Activated naive CD8-positive, alpha-beta T cell treated with anti-CD3 and anti-CD28 coated beads for 36 hours (primary cell): ENCODE measurements at regions not wholly inside any gene's neighbourhood (a gene's known extent, or its start where the extent isn't known, plus 50 kb on each side); places are given as distances from the start of the nearest gene placed in this dataset.
"Not testable (repeated sequence)": the region's sequence is repeated elsewhere in the genome, so short reads cannot be mapped to it uniquely, and the experiment has no call there.

ENCODE experiments used
- DNase-seq: peaks from one replicate; pipeline ENCODE4 v3.0.0; 2021
- H3K27ac Mint-ChIP-seq: one replicate; pipeline ENCODE4 v1.8.0; 2022; ENCODE audit warnings: mild to moderate bottlenecking, moderate library complexity, mixed read lengths
- H3K27me3 Mint-ChIP-seq: one replicate; pipeline ENCODE4 v1.8.0; 2022; ENCODE audit warnings: mild to moderate bottlenecking, mixed read lengths
- H3K36me3 Mint-ChIP-seq: one replicate; pipeline ENCODE4 v1.8.0; 2021; ENCODE audit warnings: mild to moderate bottlenecking, mixed read lengths
- H3K4me1 Mint-ChIP-seq: one replicate; pipeline ENCODE4 v1.8.0; 2021; ENCODE audit warnings: mixed read lengths
- H3K4me3 Mint-ChIP-seq: one replicate; pipeline ENCODE4 v1.8.0; 2022; ENCODE audit warnings: mild to moderate bottlenecking, moderate library complexity, mixed read lengths
- H3K9me3 Mint-ChIP-seq: one replicate; pipeline ENCODE4 v1.8.0; 2022; ENCODE audit warnings: mixed read lengths

- DNase-seq: no peak
- Mint-ChIP-seq H3K9me3 (peaks cover 3% of the 10 kb centered on the region), H3K27me3 (no peaks in the 10 kb centered on the region), H3K36me3 (no peaks in the 10 kb centered on the region), H3K4me3 (no peak overlapping the region), H3K27ac (no peak overlapping the region), H3K4me1 (peaks cover 1% of the 10 kb centered on the region)
Measured at GRCh38 chr2:166765141-166765540, 123.1 kb upstream of the XIRP2 start.

GRCh38 chr2:166764702-166765101 is 123.6 kb upstream of the XIRP2 start:
- peaks cover 3% of the 10 kb centered on the region for H3K9me3 Mint-ChIP-seq
- DNase-seq: no peak
- H3K4me3 Mint-ChIP-seq: no peak overlapping the region
- H3K4me1 Mint-ChIP-seq: peaks cover 1% of the 10 kb centered on the region
- H3K27ac Mint-ChIP-seq: no peak overlapping the region
- H3K27me3 Mint-ChIP-seq: no peaks in the 10 kb centered on the region
- H3K36me3 Mint-ChIP-seq: no peaks in the 10 kb centered on the region

- no peak overlapping the region for H3K4me3 Mint-ChIP-seq
- no peak overlapping the region for H3K27ac Mint-ChIP-seq
- DNase-seq: no peak
- peaks cover 1% of the 10 kb centered on the region for H3K4me1 Mint-ChIP-seq
- H3K27me3 Mint-ChIP-seq: no peaks in the 10 kb centered on the region
- no peaks in the 10 kb centered on the region for H3K36me3 Mint-ChIP-seq
- H3K9me3 Mint-ChIP-seq: no peaks in the 10 kb centered on the region
Measured at GRCh38 chr2:166764216-166764615, 124.1 kb upstream of the XIRP2 start.

- Mint-ChIP-seq H3K9me3 (no peaks in the 10 kb centered on the region), H3K27ac (no peak overlapping the region), H3K36me3 (no peaks in the 10 kb centered on the region), H3K4me1 (peaks cover 1% of the 10 kb centered on the region), H3K4me3 (no peak overlapping the region), H3K27me3 (no peaks in the 10 kb centered on the region)
- DNase-seq: no peak
Measured at GRCh38 chr2:166762746-166763145, 125.5 kb upstream of the XIRP2 start.

- no peak overlapping the region for H3K27ac Mint-ChIP-seq
- no peaks in the 10 kb centered on the region for H3K9me3 Mint-ChIP-seq
- H3K36me3 Mint-ChIP-seq: no peaks in the 10 kb centered on the region
- no peaks in the 10 kb centered on the region for H3K27me3 Mint-ChIP-seq
- H3K4me1 Mint-ChIP-seq: no peaks in the 10 kb centered on the region
- H3K4me3 Mint-ChIP-seq: no peak overlapping the region
- no peak for DNase-seq
Measured at GRCh38 chr2:166758956-166759355, 129.3 kb upstream of the XIRP2 start.

GRCh38 chr2:166750624-166751023 is 137.7 kb upstream of the XIRP2 start:
- Mint-ChIP-seq H3K27ac (no peak overlapping the region), H3K9me3 (peaks cover 6% of the 10 kb centered on the region), H3K27me3 (no peaks in the 10 kb centered on the region), H3K36me3 (no peaks in the 10 kb centered on the region), H3K4me1 (no peaks in the 10 kb centered on the region), H3K4me3 (no peak overlapping the region)
- DNase-seq: no peak

- H3K36me3 Mint-ChIP-seq, H3K4me3 Mint-ChIP-seq, H3K27ac Mint-ChIP-seq, H3K27me3 Mint-ChIP-seq, H3K4me1 Mint-ChIP-seq, DNase-seq: not testable (repeated sequence)
- H3K9me3 Mint-ChIP-seq: peaks cover 33% of the 10 kb centered on the region
Measured at GRCh38 chr2:166744117-166744516, 144.2 kb upstream of the XIRP2 start.

- peaks cover 33% of the 10 kb centered on the region for H3K9me3 Mint-ChIP-seq
- not testable (repeated sequence) for H3K27ac Mint-ChIP-seq, H3K4me3 Mint-ChIP-seq, DNase-seq, H3K4me1 Mint-ChIP-seq, H3K36me3 Mint-ChIP-seq, H3K27me3 Mint-ChIP-seq
Measured at GRCh38 chr2:166743482-166743881, 144.8 kb upstream of the XIRP2 start.

GRCh38 chr2:166727095-166727494 is 161.2 kb upstream of the XIRP2 start:
- Mint-ChIP-seq H3K27me3 (no peaks in the 10 kb centered on the region), H3K36me3 (no peaks in the 10 kb centered on the region), H3K9me3 (peaks cover 2% of the 10 kb centered on the region), H3K4me3 (no peak overlapping the region), H3K27ac (no peak overlapping the region), H3K4me1 (no peaks in the 10 kb centered on the region)
- no peak for DNase-seq

- Mint-ChIP-seq H3K27ac (no peak overlapping the region), H3K36me3 (no peaks in the 10 kb centered on the region), H3K27me3 (no peaks in the 10 kb centered on the region)
Measured at GRCh38 chr2:166725927-166726924, 162.1 kb upstream of the XIRP2 start.

GRCh38 chr2:166716968-166717367 is 171.3 kb upstream of the XIRP2 start:
- no peaks in the 10 kb centered on the region for H3K4me1 Mint-ChIP-seq
- H3K27me3 Mint-ChIP-seq: no peaks in the 10 kb centered on the region

More at GRCh38 chr2:166725927-166726924, 162.1 kb upstream of the XIRP2 start:
- no peaks in the 10 kb centered on the region for H3K4me1 Mint-ChIP-seq
- no peak for DNase-seq
- H3K4me3 Mint-ChIP-seq: no peak overlapping the region
- H3K9me3 Mint-ChIP-seq: peaks cover 2% of the 10 kb centered on the region

GRCh38 chr2:166700079-166700478 is 188.2 kb upstream of the XIRP2 start:
- Mint-ChIP-seq H3K4me1 (no peaks in the 10 kb centered on the region), H3K36me3 (no peaks in the 10 kb centered on the region), H3K27me3 (no peaks in the 10 kb centered on the region), H3K9me3 (no peaks in the 10 kb centered on the region), H3K27ac (no peak overlapping the region), H3K4me3 (no peak overlapping the region)
- no peak for DNase-seq

More at GRCh38 chr2:166716968-166717367, 171.3 kb upstream of the XIRP2 start:
- Mint-ChIP-seq H3K9me3 (no peaks in the 10 kb centered on the region), H3K36me3 (no peaks in the 10 kb centered on the region), H3K4me3 (no peak overlapping the region), H3K27ac (no peak overlapping the region)
- no peak for DNase-seq

GRCh38 chr2:166695154-166695553 is 193.1 kb upstream of the XIRP2 start:
- Mint-ChIP-seq H3K27ac (no peak overlapping the region), H3K9me3 (peaks cover 5% of the 10 kb centered on the region), H3K4me1 (no peaks in the 10 kb centered on the region), H3K4me3 (no peak overlapping the region), H3K36me3 (no peaks in the 10 kb centered on the region), H3K27me3 (no peaks in the 10 kb centered on the region)
- DNase-seq: no peak

GRCh38 chr2:166686057-166686456 is 192.0 kb upstream of the SCN7A start:
- not testable (repeated sequence) for H3K4me1 Mint-ChIP-seq, H3K27ac Mint-ChIP-seq, H3K36me3 Mint-ChIP-seq, DNase-seq, H3K4me3 Mint-ChIP-seq, H3K27me3 Mint-ChIP-seq
- peaks cover 13% of the 10 kb centered on the region for H3K9me3 Mint-ChIP-seq

GRCh38 chr2:166677996-166678395 is 183.9 kb upstream of the SCN7A start:
- DNase-seq: no peak
- Mint-ChIP-seq H3K4me3 (no peak overlapping the region), H3K4me1 (no peaks in the 10 kb centered on the region), H3K27ac (no peak overlapping the region), H3K36me3 (no peaks in the 10 kb centered on the region), H3K27me3 (no peaks in the 10 kb centered on the region), H3K9me3 (no peaks in the 10 kb centered on the region)

GRCh38 chr2:166676716-166677115 is 182.7 kb upstream of the SCN7A start:
- Mint-ChIP-seq H3K27ac (no peak overlapping the region), H3K36me3 (no peaks in the 10 kb centered on the region), H3K4me3 (no peak overlapping the region), H3K9me3 (no peaks in the 10 kb centered on the region), H3K27me3 (no peaks in the 10 kb centered on the region), H3K4me1 (no peaks in the 10 kb centered on the region)
- DNase-seq: no peak
